Stimulated activated CD4-positive, alpha-beta T cell treated with anti-CD3 and anti-CD28 coated beads, Interleukin-12 subunit alpha, Interleukin-12 subunit beta, amount 100 ng/mL, for 48 hours (primary cell): ENCODE measurements at regions not wholly inside any gene's neighbourhood (a gene's known extent, or its start where the extent isn't known, plus 50 kb on each side); places are given as distances from the start of the nearest gene placed in this dataset.
"Not testable (repeated sequence)": the region's sequence is repeated elsewhere in the genome, so short reads cannot be mapped to it uniquely, and the experiment has no call there.

Experiments used
- DNase-seq, 3 donors: peaks; one replicate each; pipeline ENCODE4 v3.0.0-alpha.2; 2020; ENCODE audit warnings: low read depth in 2 of 3, low spot score in 1 of 3

DNA sequence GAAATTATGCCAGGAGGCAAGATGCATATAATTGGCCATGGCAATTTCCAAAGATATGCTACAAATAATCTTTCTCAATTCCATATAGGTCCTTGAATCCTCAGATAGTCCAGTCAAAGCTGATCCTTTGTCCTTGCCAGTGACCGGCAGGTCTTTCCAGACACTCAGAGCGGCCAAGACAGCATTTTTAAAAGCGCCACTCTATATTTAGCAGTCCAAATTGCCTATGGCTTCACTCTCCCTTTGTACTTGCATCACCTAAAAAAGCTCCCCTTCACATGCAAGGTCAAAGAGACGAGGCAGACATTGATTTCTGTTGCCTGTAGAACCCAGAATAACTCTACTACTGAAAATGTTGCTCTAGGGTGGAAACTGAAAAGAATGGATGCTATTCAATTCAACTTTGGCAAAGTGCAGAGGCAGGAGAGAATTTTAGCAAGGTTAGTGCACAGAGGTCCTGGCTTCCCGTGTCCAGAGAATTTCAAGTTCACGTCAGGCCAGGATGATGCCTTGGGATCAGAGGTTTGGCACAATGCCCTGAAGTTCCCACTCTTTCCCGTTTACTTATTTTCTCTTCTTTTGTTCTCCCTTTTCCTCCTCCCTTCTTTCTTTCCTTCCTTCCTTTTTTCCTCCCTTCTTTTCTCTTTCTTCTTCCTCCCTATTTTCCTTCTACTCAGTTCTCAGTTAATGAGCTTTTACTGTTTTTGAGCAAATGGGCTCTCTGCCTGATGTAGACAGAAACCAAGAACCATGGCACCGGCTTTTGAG, 108.5 kb downstream of the KCNK1 start:
- DNase-seq = no peak

DNA sequence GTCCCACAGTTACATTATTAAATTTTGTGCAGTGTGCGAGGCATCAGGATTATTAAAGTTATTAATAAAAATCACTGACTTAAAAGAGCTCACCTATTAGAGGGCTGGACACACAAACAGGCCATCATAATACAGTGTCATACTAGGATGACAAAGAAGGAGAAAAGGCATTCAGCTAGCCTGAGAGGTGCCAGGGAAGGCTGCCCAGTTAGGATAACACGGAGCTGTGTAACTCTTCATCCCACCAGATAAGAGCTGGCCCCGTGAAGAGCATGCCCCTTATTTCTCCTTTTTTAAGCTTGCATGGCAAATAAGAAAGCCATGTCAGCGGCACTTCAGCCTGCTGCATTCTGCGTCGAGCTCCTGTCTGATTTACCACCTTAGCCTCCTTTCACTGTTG, 109.5 kb downstream of the KCNK1 start:
- no peak for DNase-seq

DNA sequence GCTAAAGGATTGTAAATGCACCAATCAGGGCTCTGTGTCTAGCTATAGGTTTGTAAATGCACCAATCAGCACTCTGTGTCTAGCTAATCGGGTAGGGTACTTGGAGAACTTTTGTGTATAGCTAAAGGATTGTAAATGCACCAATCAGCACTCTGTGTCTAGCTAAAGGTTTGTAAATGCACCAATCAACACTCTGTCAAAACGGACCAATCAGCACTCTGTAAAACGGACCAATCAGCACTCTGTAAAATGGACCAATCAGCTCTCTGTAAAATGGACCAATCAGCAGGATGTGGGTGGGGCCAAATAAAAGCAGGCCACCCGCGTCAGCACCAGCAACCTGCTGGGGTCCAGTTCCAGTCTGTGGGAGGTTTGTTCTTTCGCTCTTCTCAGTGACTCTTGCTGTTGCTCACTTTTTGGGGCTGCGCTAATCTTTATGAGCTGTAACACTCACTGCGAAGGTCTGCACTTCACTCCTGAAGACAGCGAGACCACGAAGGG, 110.3 kb downstream of the KCNK1 start:
- DNase-seq = not testable (repeated sequence)

DNA sequence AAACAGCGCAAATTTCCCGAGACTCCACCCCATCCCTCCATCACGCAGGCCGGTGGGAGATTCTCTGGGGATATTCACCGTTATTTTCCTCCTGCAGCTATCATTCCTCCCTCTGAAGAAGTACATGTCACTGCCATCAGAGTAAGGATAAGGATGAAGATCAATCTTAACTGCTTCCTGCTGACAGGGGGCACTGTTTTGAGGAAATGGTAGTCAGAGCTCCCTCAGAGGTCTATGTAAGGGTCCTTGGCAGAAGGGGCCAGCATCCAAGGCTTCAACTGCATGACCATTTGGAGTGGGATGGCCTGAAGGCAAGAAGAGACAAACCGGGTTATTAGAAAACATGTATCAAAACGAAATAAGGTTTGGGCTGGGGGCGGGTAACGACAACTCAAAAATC, 111.5 kb downstream of the KCNK1 start:
- DNase-seq = no peak

DNA sequence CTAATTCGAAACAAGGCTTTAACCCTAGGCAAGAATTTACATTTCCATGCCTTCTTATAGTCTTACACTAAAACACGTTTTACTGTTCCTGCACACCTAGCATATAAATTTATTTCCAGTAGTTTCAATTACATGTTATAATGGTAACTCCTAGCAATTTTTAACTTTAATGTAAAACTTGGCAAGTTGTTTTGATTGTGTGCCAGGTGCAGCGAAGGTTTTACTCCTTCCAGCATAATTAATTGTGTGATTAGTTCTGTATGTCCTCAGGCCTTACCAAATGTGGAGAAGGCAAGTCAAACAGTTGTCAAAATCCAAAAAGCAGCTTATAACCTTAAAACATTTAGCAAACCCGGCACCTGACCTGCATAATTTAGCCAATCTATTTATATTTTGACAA, 114.8 kb downstream of the KCNK1 start:
- DNase-seq = no peak

DNA sequence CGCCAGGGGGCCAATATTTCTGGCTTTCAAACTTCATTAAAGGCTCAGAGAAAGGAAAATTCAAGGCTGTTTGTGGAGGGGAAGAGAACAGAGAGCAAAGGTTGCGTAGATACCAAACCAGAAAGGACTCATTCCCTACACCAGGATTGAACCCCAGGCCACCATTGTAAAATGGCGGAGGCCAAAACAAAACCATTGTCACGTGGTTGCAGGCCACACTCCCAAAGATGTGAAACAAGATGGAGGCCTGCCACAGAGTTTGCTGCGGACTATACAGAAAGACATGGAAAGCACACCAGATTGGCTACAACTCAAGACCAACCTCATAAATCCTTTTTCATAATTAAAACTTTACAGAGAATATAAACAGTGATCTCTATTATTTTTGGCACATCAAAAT, 116.5 kb downstream of the KCNK1 start:
- no peak for DNase-seq

DNA sequence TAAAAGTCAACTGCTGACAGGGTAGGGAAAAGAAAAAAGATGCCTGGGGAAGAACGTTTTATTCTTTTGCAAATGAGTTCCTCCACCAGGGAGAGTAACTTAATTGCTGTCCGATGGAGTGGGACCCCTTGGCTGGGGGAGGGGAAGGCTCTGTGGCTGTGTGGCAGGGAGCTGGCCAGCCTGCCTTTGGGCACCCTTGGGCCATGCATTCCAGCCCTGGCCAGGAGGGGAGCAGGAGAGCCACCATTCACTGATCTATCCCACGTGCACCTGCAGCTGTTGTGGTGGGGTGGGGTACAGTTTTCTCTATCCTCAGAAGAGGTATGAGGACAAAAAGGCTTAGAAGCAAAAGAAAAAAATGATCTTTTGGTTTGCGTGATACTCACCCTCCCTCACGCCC, 116.9 kb downstream of the KCNK1 start:
- no peak for DNase-seq

DNA sequence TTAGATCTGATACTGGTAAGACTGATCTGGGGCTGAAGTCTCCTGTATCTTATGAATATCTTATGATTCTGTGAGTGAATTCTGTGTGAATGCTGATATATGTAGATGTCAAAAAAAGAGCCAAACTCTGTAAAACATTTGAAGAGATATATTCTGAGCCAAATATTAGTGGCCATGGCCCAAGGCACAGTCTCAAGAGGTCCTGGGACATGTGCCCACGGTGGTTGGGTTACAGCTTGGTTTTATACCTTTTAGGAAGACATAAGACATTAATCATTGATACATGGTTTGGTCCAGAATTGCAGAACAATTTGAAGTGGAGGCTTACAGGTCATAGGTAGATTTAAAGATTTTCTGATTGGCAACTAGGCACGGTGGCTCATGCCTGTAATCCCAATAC, 118.3 kb downstream of the KCNK1 start:
- DNase-seq = no peak

DNA sequence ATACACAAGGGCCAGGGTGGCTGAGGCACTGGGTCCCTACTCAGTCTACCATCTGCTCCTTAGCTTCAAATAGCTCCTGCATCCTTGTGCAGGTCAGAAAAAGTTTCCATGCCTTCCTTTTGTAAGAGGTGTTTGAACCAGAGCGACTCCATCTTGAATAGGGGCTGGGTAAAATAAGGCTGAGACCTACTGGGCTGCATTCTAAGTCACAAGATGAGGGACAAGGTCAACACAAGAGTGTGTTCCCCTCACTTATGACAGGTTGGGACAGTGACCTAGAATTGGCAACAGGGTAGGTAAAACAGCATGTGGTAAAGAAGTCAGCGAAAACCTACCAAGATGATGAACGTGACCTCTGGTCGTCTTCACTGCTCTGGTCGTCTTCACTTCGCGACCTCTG, 120.5 kb downstream of the KCNK1 start:
- no peak for DNase-seq

DNA sequence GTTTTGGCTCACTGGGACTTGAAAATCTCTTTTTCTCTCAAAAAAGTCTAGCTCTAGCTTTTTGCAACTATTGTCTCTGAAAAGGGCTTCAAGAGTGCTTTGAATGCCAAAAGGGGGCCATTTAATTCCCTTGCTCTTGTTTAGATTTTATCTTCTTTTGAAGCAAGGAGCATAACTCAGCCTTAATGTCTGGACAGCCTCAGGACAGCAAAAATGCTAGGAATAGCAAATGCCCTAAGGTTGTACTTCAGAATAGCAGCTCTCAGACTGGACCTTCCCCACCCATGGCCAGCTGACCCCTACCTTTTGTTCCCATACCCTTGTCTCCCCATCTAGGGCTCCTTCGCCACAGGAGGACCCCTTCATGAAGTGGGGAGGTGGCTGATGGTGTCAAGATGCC, 121.4 kb downstream of the KCNK1 start:
- DNase-seq = no peak

DNA sequence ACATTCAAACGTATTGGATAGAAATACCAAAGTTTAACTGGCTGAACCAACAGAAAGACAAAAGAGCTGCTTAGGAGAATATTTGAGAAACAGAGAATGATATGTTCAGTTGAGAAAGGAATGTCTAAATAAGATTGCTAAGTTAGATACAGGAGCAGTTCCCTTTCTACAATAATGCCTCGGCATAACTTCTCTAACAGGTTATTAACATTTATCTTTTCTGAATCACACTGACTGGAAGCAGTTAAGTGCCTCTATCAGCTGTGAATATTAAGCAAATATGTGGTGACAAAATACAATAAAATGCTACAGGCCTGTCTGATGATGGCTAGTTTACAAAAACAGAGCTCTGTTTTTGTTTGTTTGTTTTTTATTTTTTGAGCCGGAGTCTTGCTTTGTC, 121.9 kb downstream of the KCNK1 start:
- no peak for DNase-seq

DNA sequence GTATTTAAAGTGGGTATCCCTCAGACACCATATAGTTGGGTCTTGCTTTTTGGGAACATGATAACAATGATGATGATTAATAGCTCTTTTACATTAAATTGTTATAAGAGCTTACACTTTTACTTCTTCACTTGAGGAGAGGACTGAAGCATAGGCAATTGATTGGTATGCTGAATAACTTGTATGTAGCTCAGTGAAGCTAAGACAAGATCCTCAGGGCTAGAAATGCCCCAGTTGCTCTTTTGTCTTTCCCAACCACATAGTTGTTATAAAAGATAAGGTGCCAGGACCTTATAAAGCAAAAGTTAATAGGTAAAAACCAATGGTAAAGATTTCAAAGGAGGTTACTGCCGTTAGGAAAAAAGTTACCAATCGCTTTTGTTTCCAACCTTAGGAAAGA, 123.4 kb downstream of the KCNK1 start:
- no peak for DNase-seq

DNA sequence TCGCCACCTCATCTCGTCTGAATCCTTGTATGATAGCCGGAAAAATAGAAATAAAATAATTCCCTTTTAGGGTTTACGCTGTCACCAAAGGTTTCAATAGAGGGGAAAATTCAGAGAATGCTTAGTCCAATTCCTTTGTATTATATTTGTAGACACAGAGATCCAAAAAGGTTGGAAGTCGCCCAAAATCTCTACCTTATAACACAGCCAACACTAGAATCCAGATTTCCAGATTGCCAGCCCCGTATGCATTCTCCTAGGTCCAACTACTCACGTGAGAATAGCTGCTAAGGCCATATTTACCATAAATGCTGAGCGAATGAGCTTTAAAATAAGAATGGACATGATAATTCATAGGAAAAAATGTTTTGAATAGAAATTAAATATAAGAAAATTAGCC, 124.5 kb downstream of the KCNK1 start:
- no peak for DNase-seq

DNA sequence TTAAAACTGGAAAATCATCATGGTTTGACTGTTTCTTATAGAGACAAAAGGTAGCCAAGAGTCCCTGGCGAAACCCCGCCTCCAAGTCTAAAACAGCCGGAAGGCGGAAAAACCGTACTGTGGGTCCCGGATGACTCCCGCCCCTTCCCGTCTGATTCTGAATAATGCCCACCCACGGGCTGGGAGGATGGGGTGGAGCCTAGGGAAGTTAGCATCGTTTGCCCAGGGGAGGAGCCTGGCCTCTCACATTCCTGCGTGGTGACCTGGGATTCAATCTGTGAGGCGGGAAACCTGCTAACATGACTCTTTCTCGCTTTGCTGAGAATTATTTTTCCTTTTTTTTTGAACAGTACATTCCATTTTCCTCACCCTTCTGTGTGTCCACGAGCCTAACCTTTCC, 124.9 kb downstream of the KCNK1 start:
- no peak for DNase-seq

DNA sequence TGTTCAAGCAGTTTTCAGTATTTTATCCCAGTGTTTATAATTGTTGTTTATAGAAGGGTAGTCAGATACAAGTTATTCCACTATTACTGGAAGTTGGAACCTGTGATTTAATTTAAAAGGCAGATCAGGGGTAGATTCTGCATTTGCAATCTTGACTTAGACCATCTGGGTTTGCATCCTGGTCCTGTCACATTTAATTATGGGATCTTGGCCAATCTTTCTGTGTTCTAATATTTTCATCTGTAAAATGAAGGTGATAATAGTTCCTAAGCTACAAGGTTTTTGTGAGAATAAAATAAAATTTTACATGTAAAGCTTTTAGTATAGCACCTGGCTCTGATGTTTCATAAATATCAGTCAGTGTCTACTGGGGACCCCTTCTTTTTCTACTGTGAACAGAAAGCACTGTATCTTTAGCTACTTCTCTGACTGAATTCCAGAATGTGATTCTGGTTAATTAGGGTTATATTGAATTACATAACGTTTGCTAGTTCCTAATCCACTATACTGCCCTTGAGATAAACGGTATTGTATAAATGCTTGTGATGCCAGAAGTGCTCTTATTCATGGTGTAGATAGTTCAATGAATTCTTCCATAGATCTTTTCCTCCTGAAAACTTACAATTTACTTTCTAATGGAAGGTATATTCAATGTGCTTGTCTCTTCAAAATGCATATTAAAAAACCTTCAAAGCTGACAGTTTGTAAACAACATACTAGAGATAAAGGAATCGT, 131.0 kb downstream of the KCNK1 start:
- DNase-seq = no peak

DNA sequence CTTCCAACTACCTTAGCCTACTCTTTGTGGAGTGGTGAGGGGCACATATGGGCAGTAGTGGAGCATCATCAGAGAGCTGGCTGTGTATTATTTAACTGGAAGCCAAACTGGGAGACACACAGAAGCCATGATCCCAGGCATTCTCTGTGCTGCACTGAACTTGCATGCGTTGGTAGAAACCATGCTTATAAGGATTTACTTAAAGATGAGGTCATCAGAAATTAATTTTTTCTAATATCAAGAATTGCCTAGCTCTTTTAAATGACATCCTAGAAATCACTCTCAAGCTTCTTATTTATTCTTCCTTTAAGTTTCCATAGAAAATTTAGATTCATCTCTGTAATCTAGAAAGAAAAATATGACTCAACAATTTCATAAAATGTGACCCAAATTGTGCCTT, 136.2 kb downstream of the KCNK1 start:
- no peak for DNase-seq

DNA sequence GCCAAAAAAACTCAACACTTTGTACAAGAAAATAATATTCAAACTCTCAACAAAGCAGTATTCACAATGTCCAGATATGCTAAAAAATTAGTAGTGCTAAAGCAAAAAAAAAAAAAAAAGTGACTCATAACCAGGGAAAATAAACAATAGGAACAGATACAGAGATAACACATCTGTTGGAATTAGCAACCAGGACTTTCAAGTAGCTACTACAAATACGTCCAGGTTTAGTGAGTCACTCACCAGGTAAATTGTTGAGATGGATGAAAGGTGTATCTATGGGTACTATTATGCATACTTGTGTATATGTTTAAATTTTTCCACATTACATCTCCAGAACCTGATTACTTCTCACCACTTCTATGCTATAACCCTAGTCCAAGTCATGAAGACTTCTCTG, 144.8 kb upstream of the SLC35F3 start:
- DNase-seq = no peak

DNA sequence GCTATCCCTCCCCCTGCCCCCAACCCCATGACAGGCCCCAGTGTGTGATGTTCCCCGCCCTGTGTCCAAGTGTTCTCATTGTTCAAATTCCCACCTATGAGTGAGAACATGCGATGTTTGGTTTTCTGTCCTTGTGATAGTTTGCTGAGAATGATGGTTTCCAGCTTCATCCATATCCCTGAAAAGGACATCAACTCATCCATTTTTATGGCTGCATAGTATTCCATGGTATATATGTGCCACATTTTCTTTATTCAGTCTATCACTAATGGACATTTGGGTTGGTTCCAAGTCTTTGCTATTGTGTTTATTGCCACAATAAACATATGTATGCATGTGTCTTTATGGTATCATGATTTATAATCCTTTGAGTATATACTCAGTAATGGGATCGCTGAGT, 140.2 kb upstream of the SLC35F3 start:
- DNase-seq = not testable (repeated sequence)

DNA sequence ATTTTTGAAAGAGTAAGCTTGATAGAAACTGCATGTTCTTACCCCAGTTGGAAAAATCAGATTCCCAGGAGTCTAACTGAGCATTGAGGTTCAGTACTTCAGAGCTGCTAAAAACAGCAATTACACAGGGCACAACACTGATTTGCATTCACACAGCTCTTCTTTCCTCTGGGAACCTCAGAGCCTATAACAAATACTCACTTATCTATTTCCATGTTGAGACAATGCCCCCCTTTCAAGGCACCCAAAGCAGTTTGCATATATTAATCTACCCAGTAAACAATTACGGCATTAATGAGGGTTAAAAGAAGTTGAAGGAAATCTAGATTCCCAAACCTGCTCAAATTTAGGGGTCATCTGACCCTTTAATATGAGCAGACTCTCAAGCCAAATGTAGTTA, 126.9 kb upstream of the SLC35F3 start:
- DNase-seq = no peak

DNA sequence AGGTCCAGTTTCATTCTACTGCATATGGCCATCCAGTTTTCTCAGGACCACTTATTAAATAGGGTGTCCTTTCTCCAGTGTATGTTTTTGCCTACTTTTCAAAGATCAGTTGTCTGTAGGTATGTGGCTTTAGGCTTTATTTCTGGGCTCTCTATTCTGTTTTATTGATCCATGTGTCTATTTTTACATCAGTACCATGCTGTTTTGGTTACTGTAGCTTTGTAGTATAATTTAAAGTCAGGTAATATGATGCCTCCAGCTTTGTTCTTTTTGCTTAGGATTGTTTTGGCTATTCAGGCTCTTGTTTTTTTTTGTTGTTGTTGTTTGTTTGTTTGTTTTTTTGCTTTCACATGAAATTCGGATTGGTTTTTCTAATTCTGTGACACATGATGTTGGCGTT, 124.4 kb upstream of the SLC35F3 start:
- no peak for DNase-seq

DNA sequence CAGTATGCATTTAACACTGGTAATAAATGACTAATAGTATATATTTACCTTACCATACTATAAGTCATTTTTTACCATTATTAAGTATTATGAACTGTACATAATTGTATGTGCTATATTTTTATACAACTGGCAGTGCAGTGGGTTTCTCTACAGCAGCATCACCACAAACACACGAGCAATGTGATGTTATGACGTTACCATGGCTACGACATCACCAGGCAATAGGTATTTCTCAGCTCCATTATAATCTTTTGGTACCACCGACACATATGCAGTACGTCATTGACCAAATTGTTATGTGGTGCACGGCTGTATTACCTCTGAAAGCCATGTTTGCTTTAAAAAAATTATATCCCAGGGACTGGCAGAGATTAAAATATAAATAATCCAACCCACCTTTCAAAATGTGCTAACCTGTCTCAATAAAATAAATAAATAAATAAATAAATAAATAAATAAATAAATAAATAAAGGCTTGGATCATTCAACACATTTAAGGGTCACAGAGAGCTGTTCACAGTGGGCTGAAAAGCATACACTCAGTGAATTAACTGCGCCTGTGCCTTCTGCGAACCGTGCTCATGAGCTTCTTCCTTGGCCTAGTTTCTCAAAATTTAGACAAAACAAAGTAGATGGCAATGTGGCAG, 121.4 kb upstream of the SLC35F3 start:
- no peak for DNase-seq

DNA sequence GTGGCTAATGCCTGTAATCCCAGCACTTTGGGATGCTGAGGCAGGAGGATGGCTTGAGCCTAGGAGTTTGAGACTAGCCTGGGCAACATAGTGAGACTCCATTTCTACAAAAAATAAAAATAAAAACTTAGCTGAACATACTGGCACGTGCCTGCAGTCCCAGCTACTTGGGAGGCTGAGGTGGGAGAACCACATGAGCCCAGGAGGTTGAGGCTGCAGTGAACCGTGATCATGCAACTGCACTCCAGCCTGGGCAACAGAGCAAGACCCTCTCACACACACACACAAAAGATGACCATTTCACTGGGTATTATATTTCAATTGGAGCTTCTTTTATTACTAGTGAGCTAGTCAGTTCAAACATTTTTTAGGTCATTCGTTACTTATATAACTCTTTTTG, 116.9 kb upstream of the SLC35F3 start:
- DNase-seq = no peak
